NOMO-1 (cell line): ENCODE measurements at regions not wholly inside any gene's neighbourhood (a gene's known extent, or its start where the extent isn't known, plus 50 kb on each side); places are given as distances from the start of the nearest gene placed in this dataset.
"Not testable (repeated sequence)": the region's sequence is repeated elsewhere in the genome, so short reads cannot be mapped to it uniquely, and the experiment has no call there.

ENCODE experiments used
- DNase-seq, 2 experiments: peaks; one replicate each; lab custom pipeline; 2025; ENCODE audit not compliant: unreplicated experiment in 2 of 2; lab: John Stamatoyannopoulos, UW

DNA sequence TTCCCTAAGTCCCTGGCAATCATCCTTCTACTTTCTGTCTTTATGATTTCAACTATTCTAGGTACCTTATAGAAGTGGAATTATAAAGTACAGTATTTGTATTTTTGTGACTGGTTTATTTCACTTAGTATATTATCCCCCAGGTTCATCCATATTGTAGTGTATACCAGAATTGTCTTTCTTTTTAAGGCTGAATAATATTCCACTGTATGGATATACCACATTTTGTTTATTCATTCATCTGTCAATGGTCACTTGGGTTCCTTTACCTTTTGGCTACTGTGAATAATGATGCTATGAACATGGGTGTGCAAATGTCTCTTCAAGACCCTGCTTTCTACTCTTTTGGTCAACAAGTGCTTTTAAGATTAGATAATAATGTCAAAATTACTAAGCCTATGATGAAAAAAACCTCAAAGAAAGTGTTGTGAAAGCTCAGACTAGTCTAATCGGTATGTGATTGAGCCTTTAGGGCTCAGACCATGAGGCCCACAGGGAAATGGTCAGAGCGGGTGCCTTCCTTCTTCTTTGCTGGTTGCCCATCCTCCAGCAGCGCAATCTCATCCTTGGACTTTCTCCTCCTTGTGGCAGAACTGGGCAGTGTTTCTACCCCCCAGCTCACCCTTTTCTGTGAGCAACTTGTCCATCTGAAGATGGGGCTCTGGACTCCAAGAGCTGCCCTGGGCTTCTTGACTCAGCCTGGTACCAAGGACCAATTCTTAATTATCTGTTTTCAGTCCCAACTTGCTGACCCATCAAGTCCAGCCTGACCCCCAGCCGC, 105.4 kb downstream of the TTC8 start:
- DNase-seq, result no peak

DNA sequence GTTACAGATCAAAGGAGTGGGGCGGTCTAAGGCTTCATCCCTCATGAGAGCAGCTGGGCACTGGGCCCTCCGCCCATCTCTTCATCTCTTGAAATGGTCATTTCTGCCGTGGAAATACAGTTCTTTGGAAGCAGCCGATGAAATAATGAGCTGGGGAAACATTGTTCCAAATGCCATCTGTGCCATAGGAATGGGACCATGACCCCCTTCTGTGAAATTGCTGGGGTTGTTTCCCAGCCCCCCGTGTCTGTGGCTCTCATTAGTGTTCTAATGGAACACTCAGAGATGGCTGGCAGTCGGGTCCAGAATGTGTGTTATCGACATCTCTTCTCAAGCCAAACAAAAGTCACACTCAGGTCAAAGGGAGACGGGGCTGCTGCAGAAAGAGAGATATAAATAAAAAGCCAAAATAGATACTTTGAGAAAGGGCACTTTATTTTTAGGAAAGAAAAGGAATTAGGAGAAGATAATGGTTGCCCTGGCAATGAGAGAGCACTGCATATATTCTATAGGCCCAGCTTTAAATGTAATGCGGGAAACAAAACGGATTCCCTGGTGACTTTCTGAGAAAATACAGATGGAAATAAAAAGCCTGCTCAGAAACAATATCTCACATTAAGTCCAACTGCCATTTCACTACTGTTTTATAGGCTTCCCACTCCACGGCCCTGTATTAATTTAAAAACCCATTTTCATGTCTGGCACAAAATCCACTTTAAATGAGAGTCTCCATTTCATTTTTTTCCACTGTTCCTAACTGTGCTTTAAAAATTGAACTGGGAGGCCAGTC, 107.1 kb downstream of the TTC8 start:
- DNase-seq, result no peak

DNA sequence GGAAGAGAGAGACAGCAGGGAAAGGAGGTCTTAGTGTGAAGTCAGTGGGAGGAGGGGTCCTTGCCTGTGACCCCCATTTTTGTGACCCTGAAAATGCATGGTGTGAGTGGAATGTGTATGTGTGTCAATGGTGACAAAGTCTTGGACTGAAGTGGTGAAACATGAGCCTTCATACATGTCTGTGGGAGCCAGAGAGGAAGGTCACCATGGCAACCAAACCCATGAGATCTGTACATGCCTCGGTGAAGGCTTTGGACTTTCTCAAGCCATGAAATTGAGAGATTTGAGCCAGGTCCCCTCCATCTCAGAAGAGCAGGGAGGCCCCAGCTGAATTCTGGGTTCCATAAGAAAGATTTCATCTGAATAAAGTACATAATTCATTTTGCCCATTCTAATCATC, 108.7 kb downstream of the TTC8 start:
- no peak for DNase-seq

DNA sequence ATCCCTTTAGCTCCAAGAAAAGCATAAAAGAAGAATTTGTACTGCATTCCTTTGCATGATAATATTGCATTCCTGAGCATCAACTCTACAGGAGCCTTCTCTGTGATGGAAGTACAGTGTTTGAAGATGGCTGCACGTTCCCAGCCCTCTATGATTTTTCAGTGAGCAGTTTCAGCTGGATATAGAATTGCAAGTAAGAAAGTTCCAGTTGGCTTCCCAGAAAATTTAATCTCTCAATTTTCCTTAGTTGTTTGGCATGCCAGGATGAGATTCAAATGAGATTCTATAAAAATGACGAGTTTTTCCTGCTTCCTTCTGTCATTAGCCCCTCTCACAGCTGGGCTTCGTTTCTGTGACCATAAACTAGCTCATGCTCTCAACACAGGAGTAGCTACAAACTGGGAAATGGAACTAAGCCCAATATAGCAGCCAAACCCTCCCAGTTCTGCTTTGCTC, 109.9 kb downstream of the TTC8 start:
- DNase-seq, result no peak

DNA sequence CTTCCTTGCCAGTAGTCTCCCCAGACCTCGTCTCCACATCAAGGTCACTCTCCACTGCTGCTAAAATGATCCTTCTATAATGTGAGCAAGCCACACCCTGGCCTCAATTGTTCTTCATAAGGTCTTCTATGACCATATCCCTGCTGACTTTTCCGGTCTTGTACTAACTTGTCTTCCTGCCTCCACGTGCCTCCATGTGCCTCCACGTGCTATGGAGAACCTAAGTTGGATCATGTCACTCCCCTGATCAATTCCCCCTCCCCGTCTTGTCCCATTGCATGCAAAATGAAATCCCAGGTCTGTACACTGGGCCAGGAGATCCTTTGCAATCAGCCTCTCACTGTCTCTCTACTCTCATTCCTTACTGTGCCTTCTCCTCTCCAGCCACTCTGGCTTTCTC, 110.6 kb downstream of the TTC8 start:
- no peak for DNase-seq

DNA sequence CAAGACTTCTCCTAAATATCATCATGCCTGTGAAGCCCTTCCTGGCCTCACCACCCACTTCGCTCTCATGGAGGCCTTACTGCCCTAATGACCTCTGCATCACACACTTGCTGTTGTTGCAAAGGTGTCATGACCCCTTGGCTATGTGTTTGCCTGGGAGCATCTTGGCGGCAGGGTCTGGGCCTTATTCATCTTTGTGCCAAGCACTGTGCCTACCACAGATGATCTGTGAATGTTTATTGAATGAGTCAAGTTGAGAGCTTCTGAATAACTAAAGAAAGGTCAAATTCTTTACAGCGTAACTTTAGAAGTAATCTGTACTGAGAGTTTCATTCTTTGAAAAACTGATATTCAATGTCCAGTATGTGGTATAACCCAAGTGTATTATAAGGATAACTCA, 113.3 kb downstream of the TTC8 start:
- DNase-seq, result no peak

DNA sequence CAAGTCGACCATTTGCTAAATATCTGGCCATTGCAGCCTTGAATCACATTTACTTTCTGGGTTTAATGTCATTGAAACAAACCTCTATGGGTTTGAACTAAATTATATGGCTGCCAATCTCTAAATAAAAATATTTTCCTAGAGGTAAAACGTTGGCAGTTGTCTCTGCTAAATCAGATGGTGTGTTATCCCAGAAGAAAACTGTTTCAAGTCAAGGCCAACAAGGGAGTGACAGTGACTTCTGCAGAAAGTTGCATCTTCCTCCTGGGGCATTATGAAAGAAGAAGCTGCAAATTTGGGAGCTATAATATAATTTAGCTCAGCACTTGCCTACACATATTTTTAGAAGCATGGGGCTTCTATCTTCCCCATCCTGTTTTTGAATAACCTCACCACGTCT, 116.2 kb downstream of the TTC8 start:
- DNase-seq, result no peak

DNA sequence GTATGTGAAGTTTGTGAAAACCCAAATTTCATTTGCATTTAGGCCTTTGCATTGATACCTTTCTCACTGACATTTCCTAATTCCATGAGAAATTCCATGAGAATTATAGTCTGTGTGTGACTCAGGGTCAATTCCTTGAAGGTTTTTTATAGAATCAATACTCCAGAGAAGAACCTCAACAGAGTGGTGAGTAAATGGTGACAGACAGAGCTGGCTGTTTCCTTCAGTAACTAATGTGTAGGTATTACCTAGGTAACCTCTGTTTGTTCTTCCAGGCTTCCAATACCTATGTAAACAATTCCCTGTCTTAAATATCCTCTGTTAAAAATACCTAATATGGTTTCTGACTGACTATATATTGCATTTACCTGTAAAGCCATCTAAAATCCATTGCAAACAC, 117.0 kb downstream of the TTC8 start:
- no peak for DNase-seq

DNA sequence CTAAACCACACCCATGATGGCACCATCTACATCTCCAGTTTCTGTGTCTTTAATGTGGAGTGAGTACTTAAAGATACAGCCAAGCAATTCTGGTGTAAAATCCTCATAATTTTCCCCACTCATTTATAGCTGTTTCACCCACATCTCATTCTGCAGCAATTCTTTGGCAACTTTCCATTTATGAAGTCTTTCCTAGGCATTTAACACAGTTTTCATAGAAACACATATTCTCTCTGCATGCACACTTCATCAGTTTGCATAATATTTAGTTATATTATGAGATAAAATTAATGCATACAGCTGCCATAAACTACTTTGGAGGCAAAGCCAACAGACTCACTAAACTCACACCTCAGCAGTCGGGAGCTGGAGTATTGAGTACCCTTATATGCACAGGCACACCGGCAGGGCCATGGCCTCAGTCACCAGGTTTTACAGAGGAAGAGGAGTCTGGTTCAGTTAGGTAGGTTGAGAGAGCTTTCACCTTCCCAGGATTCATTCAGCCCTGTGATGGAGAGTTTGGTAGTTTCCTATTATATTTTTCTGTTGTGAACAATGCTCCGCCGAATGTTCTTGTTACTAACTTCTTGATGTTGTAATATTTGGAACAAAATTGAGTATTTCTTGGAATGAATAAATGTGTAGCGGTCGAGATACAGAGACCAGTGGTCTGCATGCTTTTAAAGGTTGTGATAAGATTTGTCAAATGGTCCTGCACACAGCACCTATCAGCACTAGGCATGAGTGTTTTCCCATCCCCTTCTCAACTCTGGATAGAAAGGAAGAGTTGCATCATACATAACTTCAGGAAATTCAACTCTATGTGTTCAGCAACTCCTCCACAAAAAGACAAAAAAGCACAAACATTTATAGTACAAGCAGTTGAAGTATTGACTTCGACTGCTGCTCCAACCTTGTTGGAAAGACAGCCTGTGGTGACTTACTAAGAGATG, 123.5 kb downstream of the TTC8 start:
- DNase-seq, result no peak

DNA sequence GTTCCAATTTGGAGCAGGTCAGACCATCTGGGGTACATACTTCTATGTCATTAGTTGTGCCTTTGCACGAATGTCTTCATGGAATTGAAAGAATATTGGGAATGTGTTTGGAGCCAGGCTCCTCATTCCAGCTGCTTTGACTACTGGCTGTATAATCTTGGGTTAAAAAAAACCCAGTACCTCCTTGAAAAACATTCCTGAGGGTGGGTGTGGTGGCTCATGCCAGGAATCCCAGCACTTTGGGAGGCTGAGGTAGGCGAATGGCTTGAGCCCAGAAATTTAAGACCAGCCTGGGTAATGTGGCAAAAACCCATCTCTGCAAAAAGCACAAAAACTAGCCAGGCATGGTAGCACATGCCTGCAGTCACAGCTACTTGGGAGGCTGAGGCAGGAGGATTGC, 125.6 kb downstream of the TTC8 start:
- DNase-seq, result no peak

DNA sequence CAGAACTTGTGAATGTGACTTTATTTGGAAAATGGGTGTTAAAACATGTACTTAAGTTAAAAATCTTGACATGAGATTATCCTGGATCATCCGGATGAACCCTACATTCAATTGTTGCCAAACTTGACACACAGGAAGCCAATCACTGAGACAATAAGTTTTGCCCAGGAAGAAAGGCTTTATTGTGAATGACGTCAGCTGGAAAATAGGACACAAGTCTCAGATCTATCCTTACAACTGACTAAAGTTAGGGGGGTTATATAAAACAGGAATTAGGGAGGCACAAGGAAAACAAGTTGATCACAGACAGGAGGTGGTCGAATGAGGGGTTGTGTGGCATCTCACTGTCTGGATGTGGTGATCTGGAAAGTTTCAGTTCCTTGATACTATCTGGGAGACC, 126.9 kb downstream of the TTC8 start:
- DNase-seq, result no peak

DNA sequence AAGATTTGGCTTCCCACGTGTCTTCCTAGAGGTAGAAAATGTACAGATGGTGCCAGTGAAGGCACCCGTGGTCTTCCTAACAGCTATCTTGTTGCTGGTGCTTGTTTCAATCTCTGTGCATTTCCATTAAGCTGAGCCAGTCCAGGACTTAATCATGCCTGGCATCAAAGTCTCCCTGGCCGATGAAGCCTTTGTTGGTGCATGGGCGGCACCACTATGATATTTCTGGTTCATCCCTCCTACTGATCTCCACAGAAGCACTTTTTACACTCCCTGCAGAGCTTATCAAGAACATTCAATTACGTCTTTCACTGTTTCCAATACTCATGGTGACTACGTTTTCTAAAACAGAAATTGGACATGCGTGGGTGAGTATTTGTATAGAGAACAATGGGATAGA, 128.4 kb downstream of the TTC8 start:
- DNase-seq, result no peak

DNA sequence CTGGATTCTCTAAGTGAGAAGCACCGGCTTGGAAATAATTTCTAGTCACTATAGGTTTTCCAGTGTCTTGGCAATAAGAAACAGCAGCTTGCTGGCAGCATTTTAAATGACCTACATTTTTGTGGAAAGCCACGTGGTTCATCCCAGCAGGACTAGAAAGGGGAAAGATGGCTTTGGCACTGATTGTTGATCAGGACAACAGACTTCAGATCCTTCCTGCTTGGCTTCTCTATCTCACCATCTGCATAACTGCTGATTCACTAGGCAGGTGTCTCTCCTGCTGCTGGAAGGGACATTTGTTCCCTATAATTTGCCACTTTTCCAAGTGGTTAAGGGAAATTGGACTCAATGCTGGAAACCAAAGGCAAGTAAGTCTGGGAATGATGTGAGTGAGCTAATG, 131.0 kb downstream of the TTC8 start:
- DNase-seq, result no peak

DNA sequence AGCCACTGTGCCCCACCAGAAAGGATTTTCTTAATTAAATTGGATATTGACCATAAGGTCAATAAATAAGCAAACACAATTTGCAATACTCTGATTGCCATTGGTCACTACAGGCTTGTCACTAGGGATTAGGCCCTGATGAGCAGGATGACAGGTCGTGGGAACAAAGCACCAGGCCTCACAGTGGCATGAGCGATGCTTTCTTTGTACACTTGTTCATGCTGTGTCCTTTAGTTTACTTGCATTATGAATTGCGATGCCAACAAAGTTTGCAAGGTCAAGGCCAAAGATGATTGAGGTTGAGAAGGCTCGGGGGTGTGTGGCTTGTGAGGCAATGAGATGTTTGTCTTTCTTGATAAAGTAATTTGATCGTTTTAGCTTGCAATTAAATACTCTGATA, 136.0 kb downstream of the TTC8 start:
- no peak for DNase-seq

DNA sequence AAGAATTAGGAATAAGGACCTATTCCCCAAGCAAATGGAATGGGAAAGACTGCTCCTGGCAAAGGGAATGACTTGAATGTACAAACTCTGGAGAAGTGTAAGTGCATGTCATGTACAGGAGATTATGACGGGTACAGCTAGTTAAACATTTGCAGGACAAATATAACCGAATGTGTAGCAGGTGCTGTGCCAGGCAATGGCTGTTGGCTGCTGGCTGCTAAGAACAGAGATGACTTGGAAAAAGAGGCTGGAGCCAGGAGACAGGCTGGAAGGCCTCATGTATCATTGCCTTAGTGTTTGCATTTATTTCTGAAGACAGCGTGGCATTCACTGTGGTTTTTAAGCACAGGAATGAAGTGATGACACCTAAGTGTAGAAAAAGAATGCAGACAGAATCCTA, 136.8 kb downstream of the TTC8 start:
- DNase-seq, result no peak

DNA sequence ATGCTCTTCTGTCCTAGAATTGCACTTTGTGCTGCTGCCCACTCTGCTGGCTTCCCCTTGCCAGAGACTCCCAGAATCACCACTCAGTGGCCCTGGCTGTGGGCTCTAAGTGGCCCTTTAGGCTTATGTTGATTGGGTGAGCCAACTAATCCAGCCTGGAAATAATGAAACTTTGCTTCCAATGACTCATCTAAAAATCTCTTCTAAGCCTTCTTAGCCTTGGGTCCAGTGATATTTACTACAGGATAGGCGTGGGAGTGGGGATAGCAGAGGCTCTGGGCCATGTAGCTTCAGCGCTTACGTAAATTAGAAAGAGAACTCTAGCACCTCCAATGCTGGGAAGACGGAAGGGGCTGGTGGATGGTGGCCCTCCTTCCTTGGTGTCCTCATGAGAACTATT, 137.9 kb downstream of the TTC8 start:
- no peak for DNase-seq

DNA sequence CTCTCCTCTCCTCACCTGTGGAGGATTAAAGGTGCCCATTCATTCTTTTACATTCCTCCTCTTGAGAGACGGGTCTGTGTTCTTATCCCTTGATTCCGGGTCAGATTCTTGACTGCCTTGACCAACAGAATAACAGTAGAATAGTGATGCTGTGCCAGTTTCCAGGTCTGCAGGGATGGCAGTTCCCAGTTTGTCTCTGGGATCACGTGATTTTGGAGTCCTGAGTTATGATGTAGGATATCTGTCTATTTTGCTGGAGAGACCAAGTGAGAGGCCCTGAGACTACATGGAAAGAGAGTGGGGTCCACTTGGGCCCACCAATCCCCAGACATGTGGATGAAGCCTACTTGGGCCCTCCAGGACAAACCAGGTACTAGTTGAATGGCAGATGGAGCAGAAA, 142.8 kb downstream of the TTC8 start:
- no peak for DNase-seq

DNA sequence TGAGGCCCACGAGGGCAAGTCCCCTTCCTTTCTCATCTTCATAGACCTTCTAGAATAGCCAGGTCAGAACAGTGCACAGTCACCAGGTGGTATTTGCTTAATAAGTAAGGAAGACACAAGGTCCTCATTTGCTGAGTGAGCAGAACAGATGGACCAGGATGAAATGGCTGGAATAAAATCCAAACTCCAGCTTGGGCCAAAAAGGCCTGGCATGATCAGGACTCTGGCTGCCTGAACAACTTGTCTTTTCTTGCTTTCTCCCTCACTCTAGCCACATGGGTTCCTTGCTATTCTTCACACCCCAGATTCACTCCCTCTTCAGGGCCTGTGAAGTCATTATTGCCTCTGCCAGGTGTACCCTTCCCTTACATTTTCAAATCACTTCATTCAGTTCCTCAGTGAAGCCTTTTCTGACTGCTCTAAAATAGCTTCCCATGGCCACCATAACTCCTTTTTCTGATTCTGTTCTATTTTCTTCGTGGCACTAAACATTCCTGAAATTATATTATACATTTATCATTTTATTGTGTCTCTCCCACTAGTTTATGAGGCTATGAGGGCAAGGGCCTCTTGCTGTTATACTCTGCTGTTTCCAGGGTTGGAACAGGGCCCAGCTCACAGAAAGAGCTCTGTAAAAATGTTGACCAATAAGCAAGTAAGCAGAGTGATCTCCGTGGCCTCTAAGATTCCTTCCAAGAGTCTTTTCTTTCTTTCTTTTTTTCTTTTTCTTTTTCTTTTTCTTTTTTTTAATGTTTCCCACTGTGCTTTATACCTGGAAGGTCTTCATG, 150.8 kb downstream of the TTC8 start:
- no peak for DNase-seq

DNA sequence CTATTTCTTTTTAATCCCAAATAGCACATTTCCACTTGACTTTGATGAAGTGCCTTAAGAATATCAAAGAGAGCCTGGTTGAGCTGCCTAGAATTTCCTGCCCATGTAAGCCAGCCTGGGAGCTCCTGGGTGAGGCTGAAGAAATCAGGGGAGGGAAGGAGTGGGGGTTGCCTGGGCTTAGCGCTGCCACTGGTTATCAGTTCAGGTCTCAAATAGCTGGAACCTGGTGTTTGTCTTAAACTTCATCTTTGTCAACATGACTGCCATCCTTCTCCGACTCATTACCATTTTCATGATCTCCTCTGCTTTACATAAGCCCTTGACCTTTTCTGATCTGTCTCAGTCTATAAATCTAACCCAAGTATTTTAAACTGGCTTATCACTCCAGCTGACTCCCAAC, 151.5 kb downstream of the TTC8 start:
- DNase-seq, result no peak

DNA sequence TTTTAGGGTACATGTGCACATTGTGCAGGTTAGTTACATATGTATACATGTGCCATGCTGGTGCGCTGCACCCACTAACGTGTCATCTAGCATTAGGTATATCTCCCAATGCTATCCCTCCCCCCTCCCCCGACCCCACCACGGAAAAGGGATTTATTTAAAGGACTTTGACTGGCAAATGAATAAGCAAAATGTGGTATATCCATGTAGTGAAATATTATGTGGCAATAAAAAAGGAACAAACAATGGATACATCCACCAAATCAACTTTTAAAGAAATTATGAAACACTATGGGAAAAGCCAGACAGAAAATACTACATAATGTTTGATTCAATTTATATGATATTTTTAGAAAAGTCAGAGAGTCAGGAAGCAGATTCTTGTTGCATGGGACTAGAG, 156.5 kb downstream of the TTC8 start:
- DNase-seq, result not testable (repeated sequence)
